ENCODE measurements at regions not wholly inside any gene's neighbourhood (a gene's known extent, or its start where the extent isn't known, plus 50 kb on each side); places are given as distances from the start of the nearest gene placed in this dataset.

- no peak for DNase-seq (ENCODE audit: low spot score)
These were observed 1078.9 kb upstream of the LRRTM3 start for GRCh38 chr10:65846949-65847348.

GRCh38 chr10:65847436-65848230 lies 1078.2 kb upstream of the LRRTM3 start:
- no peak for DNase-seq (ENCODE audit: low spot score)

GRCh38 chr10:65858841-65859240 lies 1067.0 kb upstream of the LRRTM3 start:
- no peak for DNase-seq (ENCODE audit: low spot score)

GRCh38 chr10:65861249-65861648 lies 1064.6 kb upstream of the LRRTM3 start:
- no peak for DNase-seq (ENCODE audit: low spot score)

Measured in H4 (cell line).